ENCODE measurements at regions not wholly inside any gene's neighbourhood (a gene's known extent, or its start where the extent isn't known, plus 50 kb on each side); places are given as distances from the start of the nearest gene placed in this dataset.

DNA sequence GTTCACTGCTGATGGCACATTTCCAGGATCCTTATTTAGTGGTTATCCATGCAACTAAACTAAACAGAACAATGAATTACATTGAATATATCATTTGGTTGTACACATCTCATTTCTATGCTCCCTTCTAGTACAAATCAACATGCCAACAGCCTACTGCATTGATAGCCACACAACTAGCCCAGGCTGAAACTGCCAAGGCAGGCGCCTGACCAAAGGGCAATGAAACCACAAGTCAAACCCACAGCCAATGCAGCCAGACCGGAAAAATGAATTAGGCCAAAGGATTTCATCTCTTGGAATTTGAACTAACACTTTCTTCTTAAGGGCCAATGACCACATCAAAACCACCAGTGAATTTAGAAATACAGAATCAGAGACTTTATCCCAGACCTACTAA lies 196.4 kb downstream of the NOL4 start:
- H3K4me1 ChIP-seq (ENCODE audit: insufficient read depth, low read length, severe bottlenecking) = no peaks in the 10 kb centered on the region
- no peaks in the 10 kb centered on the region for H3F3A ChIP-seq (ENCODE audit: insufficient read depth, low read length)
- no peak overlapping the region for H3K4me3 ChIP-seq (ENCODE audit: low read depth, low read length, poor library complexity, severe bottlenecking)
- TF ChIP-seq CTCF (IDR thresholded peaks at IDR 0.05; ENCODE audit: low read length) (no peak), EZH2 (IDR thresholded peaks at IDR 0.05; ENCODE audit: borderline replicate concordance, low read length) (no peak)
- no peak overlapping the region for H3K4me2 ChIP-seq (ENCODE audit: low read length)
- H3K36me3 ChIP-seq (ENCODE audit: insufficient read depth, low read length) = no peaks in the 10 kb centered on the region
- H2AFZ ChIP-seq (ENCODE audit: low read length) = no peak overlapping the region
- H3K79me2 ChIP-seq (ENCODE audit: insufficient read depth, low read length) = no peaks in the 10 kb centered on the region
- H3K27ac ChIP-seq (ENCODE audit: low read depth, low read length, poor library complexity, severe bottlenecking) = no peak overlapping the region
- no peaks in the 10 kb centered on the region for H3K27me3 ChIP-seq (ENCODE audit: insufficient read depth, low read length)
- no peaks in the 10 kb centered on the region for H3K9me3 ChIP-seq (ENCODE audit: low read length)
- H4K20me1 ChIP-seq (ENCODE audit: insufficient read depth, low read length) = no peaks in the 10 kb centered on the region
- no peak overlapping the region for H3K9ac ChIP-seq (ENCODE audit: low read length)
- no peaks in the 10 kb centered on the region for H3K9me2 ChIP-seq (ENCODE audit: low read depth, low read length)

GRCh38 chr18:34025191-34025801 lies 199.4 kb downstream of the NOL4 start:
- Histone ChIP-seq H3K4me1 (ENCODE audit: insufficient read depth, low read length, severe bottlenecking) (no peaks in the 10 kb centered on the region), H3K9me2 (ENCODE audit: low read depth, low read length) (no peaks in the 10 kb centered on the region), H3K27ac (ENCODE audit: low read depth, low read length, poor library complexity, severe bottlenecking) (no peak overlapping the region), H3K4me2 (ENCODE audit: low read length) (no peak overlapping the region), H3K36me3 (ENCODE audit: insufficient read depth, low read length) (no peaks in the 10 kb centered on the region), H3K9ac (ENCODE audit: low read length) (no peak overlapping the region), H3K4me3 (ENCODE audit: low read depth, low read length, poor library complexity, severe bottlenecking) (no peak overlapping the region), H2AFZ (ENCODE audit: low read length) (no peak overlapping the region), H3K27me3 (ENCODE audit: insufficient read depth, low read length) (no peaks in the 10 kb centered on the region), H3K9me3 (ENCODE audit: low read length) (no peaks in the 10 kb centered on the region), H3F3A (ENCODE audit: insufficient read depth, low read length) (no peaks in the 10 kb centered on the region), H4K20me1 (ENCODE audit: insufficient read depth, low read length) (no peaks in the 10 kb centered on the region), H3K79me2 (ENCODE audit: insufficient read depth, low read length) (no peaks in the 10 kb centered on the region)
- TF ChIP-seq EZH2 (IDR thresholded peaks at IDR 0.05; ENCODE audit: borderline replicate concordance, low read length) (no peak), CTCF (IDR thresholded peaks at IDR 0.05; ENCODE audit: low read length) (no peak)

GRCh38 chr18:34023471-34023870 lies 201.2 kb downstream of the NOL4 start:
- Histone ChIP-seq H3K9me3 (ENCODE audit: low read length) (no peaks in the 10 kb centered on the region), H3K4me2 (ENCODE audit: low read length) (no peak overlapping the region), H3K9ac (ENCODE audit: low read length) (no peak overlapping the region), H3K4me1 (ENCODE audit: insufficient read depth, low read length, severe bottlenecking) (no peaks in the 10 kb centered on the region), H3K9me2 (ENCODE audit: low read depth, low read length) (no peaks in the 10 kb centered on the region), H2AFZ (ENCODE audit: low read length) (no peak overlapping the region), H3K4me3 (ENCODE audit: low read depth, low read length, poor library complexity, severe bottlenecking) (no peak overlapping the region), H4K20me1 (ENCODE audit: insufficient read depth, low read length) (no peaks in the 10 kb centered on the region), H3K79me2 (ENCODE audit: insufficient read depth, low read length) (no peaks in the 10 kb centered on the region), H3K27me3 (ENCODE audit: insufficient read depth, low read length) (no peaks in the 10 kb centered on the region), H3K36me3 (ENCODE audit: insufficient read depth, low read length) (no peaks in the 10 kb centered on the region), H3F3A (ENCODE audit: insufficient read depth, low read length) (no peaks in the 10 kb centered on the region), H3K27ac (ENCODE audit: low read depth, low read length, poor library complexity, severe bottlenecking) (no peak overlapping the region)
- no peak for TF ChIP-seq EZH2 (IDR thresholded peaks at IDR 0.05; ENCODE audit: borderline replicate concordance, low read length)
- TF ChIP-seq CTCF (IDR thresholded peaks at IDR 0.05; ENCODE audit: low read length) = no peak

All from OCI-LY1 (cell line).